ENCODE measurements at regions not wholly inside any gene's neighbourhood (a gene's known extent, or its start where the extent isn't known, plus 50 kb on each side); places are given as distances from the start of the nearest gene placed in this dataset.
"Not testable (repeated sequence)": the region's sequence is repeated elsewhere in the genome, so short reads cannot be mapped to it uniquely, and the experiment has no call there.

- TF ChIP-seq CTCF (conservative IDR thresholded peaks at IDR 0.05; ENCODE audit: low read depth) = no peak
- no peak for DNase-seq (ENCODE audit: low spot score)
- POLR2A ChIA-PET (ENCODE audit: low non-redundant PET) = no interaction called here
- no peak overlapping the region for H3K27ac ChIP-seq
- CTCF ChIA-PET = no interaction called here
Observed at GRCh38 chr16:23013484-23013883, 135.8 kb downstream of the USP31 start.

- POLR2A ChIA-PET (ENCODE audit: low non-redundant PET) = no interaction called here
- DNase-seq (ENCODE audit: low spot score) = no peak
- TF ChIP-seq CTCF (conservative IDR thresholded peaks at IDR 0.05; ENCODE audit: low read depth) = no peak
- CTCF ChIA-PET = no interaction called here
- no peak overlapping the region for H3K27ac ChIP-seq
Observed at GRCh38 chr16:23009075-23009474, 140.2 kb downstream of the USP31 start.

GRCh38 chr16:23008041-23008440 lies 141.2 kb downstream of the USP31 start:
- ChIA-PET POLR2A (ENCODE audit: low non-redundant PET) (no interaction called here), CTCF (interaction anchor here (0.6 kb wide), 1 partner anchor 385 kb away, joined by 4 read pairs; no protein-coding TSS in a partner anchor)
- no peak overlapping the region for H3K27ac ChIP-seq
- TF ChIP-seq CTCF (conservative IDR thresholded peaks at IDR 0.05; ENCODE audit: low read depth) = no peak
- DNase-seq (ENCODE audit: low spot score) = no peak

- CTCF ChIA-PET = interaction anchor here (1.3 kb wide), 1 partner anchor 108 kb away, joined by 4 read pairs; no protein-coding TSS in a partner anchor
- DNase-seq (ENCODE audit: low spot score) = no peak
- H3K27ac ChIP-seq = no peak overlapping the region
- TF ChIP-seq CTCF (conservative IDR thresholded peaks at IDR 0.05; ENCODE audit: low read depth) = no peak
- POLR2A ChIA-PET (ENCODE audit: low non-redundant PET) = no interaction called here
Observed at GRCh38 chr16:23006380-23006779, 142.9 kb downstream of the USP31 start.

- H3K27ac ChIP-seq = no peak overlapping the region
- TF ChIP-seq CTCF (conservative IDR thresholded peaks at IDR 0.05; ENCODE audit: low read depth) = no peak
- no peak for DNase-seq (ENCODE audit: low spot score)
- ChIA-PET POLR2A (ENCODE audit: low non-redundant PET) (no interaction called here), CTCF (interaction anchor here (1.3 kb wide), 1 partner anchor 107 kb away, joined by 4 read pairs; no protein-coding TSS in a partner anchor)
Observed at GRCh38 chr16:23005951-23006350, 143.3 kb downstream of the USP31 start.

GRCh38 chr16:22989598-22989997 lies 159.7 kb downstream of the USP31 start:
- no peak for TF ChIP-seq CTCF (conservative IDR thresholded peaks at IDR 0.05; ENCODE audit: low read depth)
- ChIA-PET CTCF (interaction anchor here (0.6 kb wide), 1 partner anchor 306 kb away, joined by 4 read pairs; no protein-coding TSS in a partner anchor), POLR2A (ENCODE audit: low non-redundant PET) (no interaction called here)
- H3K27ac ChIP-seq = no peak overlapping the region
- no peak for DNase-seq (ENCODE audit: low spot score)

GRCh38 chr16:22983614-22984013 lies 165.6 kb downstream of the USP31 start:
- CTCF ChIA-PET = no interaction called here
- H3K27ac ChIP-seq = no peak overlapping the region
- POLR2A ChIA-PET (ENCODE audit: low non-redundant PET) = no interaction called here

GRCh38 chr16:22980514-22980913 lies 166.6 kb downstream of the HS3ST2 start:
- CTCF ChIA-PET = interaction anchor here (0.6 kb wide), 1 partner anchor 1792 kb away, joined by 3 read pairs; no protein-coding TSS in a partner anchor
- POLR2A ChIA-PET (ENCODE audit: low non-redundant PET); H3K27ac ChIP-seq; DNase-seq (ENCODE audit: low spot score): not testable (repeated sequence)

More at GRCh38 chr16:22983614-22984013, 165.6 kb downstream of the USP31 start:
- DNase-seq (ENCODE audit: low spot score) = no peak
- TF ChIP-seq CTCF (conservative IDR thresholded peaks at IDR 0.05; ENCODE audit: low read depth) = no peak

All from RWPE1 (cell line).